H1 (cell line): ENCODE measurements at regions not wholly inside any gene's neighbourhood (a gene's known extent, or its start where the extent isn't known, plus 50 kb on each side); places are given as distances from the start of the nearest gene placed in this dataset.

Source experiments
- CTCF ChIP-seq, 3 experiments: IDR thresholded peaks; 1 replicate in 2 of 3; 2 replicates in 1 of 3; pipeline versions ENCODE4 v1.5.1 to v1.6.1; 2011; ENCODE audit warnings: low read length in 3 of 3, mild to moderate bottlenecking in 3 of 3, inconsistent platforms in 2 of 3, low read depth in 1 of 3, moderate library complexity in 1 of 3; ENCODE audit not compliant: insufficient read depth in 1 of 3; ENCODE audit errors: control extremely low read depth in 1 of 3
- POLR2A ChIP-seq, 2 experiments: IDR thresholded peaks; 1 replicate in 1 of 2; 2 replicates in 1 of 2; pipeline ENCODE4 v1.6.1; 2011; ENCODE audit warnings: low read depth in 2 of 2, low read length in 2 of 2, mild to moderate bottlenecking in 2 of 2; ENCODE audit errors: control extremely low read depth in 1 of 2
- RNF2 ChIP-seq: fragments of 200-900, 300-1000 bp; sonication (generic); IDR thresholded peaks from 2 replicates; pipeline ENCODE4 v1.7.1; 2016; ENCODE audit warnings: borderline replicate concordance, low read depth, mild to moderate bottlenecking, antibody characterized with exemption, low read length; ENCODE audit not compliant: poor library complexity, severe bottlenecking; ENCODE audit errors: missing control alignments
- TF ChIP-seq, protein P1 (sequence below): IDR thresholded peaks from 2 replicates; pipeline ENCODE4 v1.6.1; 2011; ENCODE audit warnings: low read length, improper control_type of control experiment

GRCh38 chr5:109612278-109612905, 77.3 kb upstream of the MAN2A1 start:
- no peak for TF ChIP-seq POLR2A (IDR thresholded peaks at IDR 0.05; ENCODE audit: control extremely low read depth in 1 of 2, low read depth in 2 of 2, low read length in 2 of 2)
- no peak for TF ChIP-seq CTCF (IDR thresholded peaks at IDR 0.05; ENCODE audit: control extremely low read depth in 1 of 3, insufficient read depth in 1 of 3, low read depth in 1 of 3, low read length in 3 of 3)
- TF ChIP-seq, protein P1, sequence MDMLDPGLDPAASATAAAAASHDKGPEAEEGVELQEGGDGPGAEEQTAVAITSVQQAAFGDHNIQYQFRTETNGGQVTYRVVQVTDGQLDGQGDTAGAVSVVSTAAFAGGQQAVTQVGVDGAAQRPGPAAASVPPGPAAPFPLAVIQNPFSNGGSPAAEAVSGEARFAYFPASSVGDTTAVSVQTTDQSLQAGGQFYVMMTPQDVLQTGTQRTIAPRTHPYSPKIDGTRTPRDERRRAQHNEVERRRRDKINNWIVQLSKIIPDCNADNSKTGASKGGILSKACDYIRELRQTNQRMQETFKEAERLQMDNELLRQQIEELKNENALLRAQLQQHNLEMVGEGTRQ: no peak
- TF ChIP-seq RNF2: no peak
